ENCODE measurements at regions not wholly inside any gene's neighbourhood (a gene's known extent, or its start where the extent isn't known, plus 50 kb on each side); places are given as distances from the start of the nearest gene placed in this dataset.
"Not testable (repeated sequence)": the region's sequence is repeated elsewhere in the genome, so short reads cannot be mapped to it uniquely, and the experiment has no call there.

- not testable (repeated sequence) for FAIRE-seq; DNase-seq (ENCODE audit: low spot score)
Measured at GRCh38 chr13:50772881-50773280, 70.6 kb downstream of the DLEU7 start.
